ENCODE measurements at regions not wholly inside any gene's neighbourhood (a gene's known extent, or its start where the extent isn't known, plus 50 kb on each side); places are given as distances from the start of the nearest gene placed in this dataset.

GRCh38 chr2:15836689-15837610 is 103.4 kb upstream of the MYCN start:
- no peak for DNase-seq (ENCODE audit: low spot score)
- ATAC-seq (ENCODE audit: low FRiP score): no peak
- no peak for TF ChIP-seq CTCF (IDR thresholded peaks at IDR 0.05)

- TF ChIP-seq CTCF (IDR thresholded peaks at IDR 0.05): no peak
- ATAC-seq (ENCODE audit: low FRiP score) (no peak), DNase-seq (ENCODE audit: low spot score) (no peak)
These were observed 101.8 kb upstream of the MYCN start for GRCh38 chr2:15838481-15839090.

GRCh38 chr2:15839426-15840124 is 100.8 kb upstream of the MYCN start:
- DNase-seq (ENCODE audit: low spot score): no peak
- no peak for ATAC-seq (ENCODE audit: low FRiP score)
- no peak for TF ChIP-seq CTCF (IDR thresholded peaks at IDR 0.05)

DNA sequence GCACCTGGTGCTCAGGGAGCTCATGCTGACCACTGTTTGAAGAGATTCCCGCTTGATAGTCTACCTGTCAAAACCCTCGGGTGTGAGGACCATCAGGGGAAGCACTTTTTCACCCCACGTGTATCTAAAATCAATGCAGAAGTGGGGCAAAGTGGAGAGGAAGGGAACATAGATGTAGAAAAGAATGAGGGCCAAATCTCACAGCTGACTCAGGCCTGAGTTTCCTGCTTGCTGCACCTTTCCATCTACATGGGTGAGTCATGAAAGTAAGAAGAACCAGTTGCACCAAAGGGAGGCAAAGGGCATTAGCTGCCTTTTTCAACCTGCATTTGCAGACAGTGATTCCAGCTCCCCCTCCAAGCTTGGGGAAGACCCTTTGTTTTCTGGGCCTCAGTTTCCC is 100.2 kb upstream of the MYCN start:
- ATAC-seq (ENCODE audit: low FRiP score) (no peak), DNase-seq (ENCODE audit: low spot score) (no peak)
- no peak for TF ChIP-seq CTCF (IDR thresholded peaks at IDR 0.05)

GRCh38 chr2:15840969-15841368 is 99.4 kb upstream of the MYCN start:
- no peak for ATAC-seq (ENCODE audit: low FRiP score)

More at GRCh38 chr2:15840969-15841368, 99.4 kb upstream of the MYCN start:
- no peak for DNase-seq (ENCODE audit: low spot score)
- no peak for TF ChIP-seq CTCF (IDR thresholded peaks at IDR 0.05)
